ENCODE measurements at regions not wholly inside any gene's neighbourhood (a gene's known extent, or its start where the extent isn't known, plus 50 kb on each side); places are given as distances from the start of the nearest gene placed in this dataset.

- no peak overlapping the region for H3K4me3 ChIP-seq (ENCODE audit: low read length)
- H3K4me1 ChIP-seq (ENCODE audit: control insufficient read depth, insufficient read depth, low read length), result no peaks in the 10 kb centered on the region
- H3K9ac ChIP-seq (ENCODE audit: extremely low read depth, low read length, poor library complexity, severe bottlenecking), result no peak overlapping the region
- H3K27ac ChIP-seq (ENCODE audit: low read depth, low read length), result no peak overlapping the region
- no peaks in the 10 kb centered on the region for H3K27me3 ChIP-seq (ENCODE audit: control insufficient read depth, insufficient read depth, low read length, poor library complexity, severe bottlenecking)
- TF ChIP-seq CTCF (conservative IDR thresholded peaks at IDR 0.05), result no peak
- no peak for DNase-seq
- no peaks in the 10 kb centered on the region for H3K36me3 ChIP-seq (ENCODE audit: control insufficient read depth, insufficient read depth, low read length)
- H3K4me1 Mint-ChIP-seq, result no peaks in the 10 kb centered on the region
- no peak overlapping the region for H3K4me3 Mint-ChIP-seq
- H3K9me3 Mint-ChIP-seq, result no peaks in the 10 kb centered on the region
- no peak overlapping the region for H3K27ac Mint-ChIP-seq
- H3K9me3 ChIP-seq (ENCODE audit: control insufficient read depth, low read length), result no peaks in the 10 kb centered on the region
- 78 to 86% methylated on average over 4 to 5 of the region's 5 CpGs for WGBS, 2 experiments (ENCODE audit: insufficient coverage in 1 of 2, insufficient read length in 1 of 2)
- no peaks in the 10 kb centered on the region for H3K36me3 Mint-ChIP-seq (ENCODE audit: low read depth)
- no peaks in the 10 kb centered on the region for H3K27me3 Mint-ChIP-seq (ENCODE audit: insufficient read depth)
These were observed 556.0 kb upstream of the MEX3C start for GRCh38 chr18:51753365-51754057.

- no peaks in the 10 kb centered on the region for H3K36me3 Mint-ChIP-seq (ENCODE audit: low read depth)
- Histone ChIP-seq H3K27me3 (ENCODE audit: control insufficient read depth, insufficient read depth, low read length, poor library complexity, severe bottlenecking) (no peaks in the 10 kb centered on the region), H3K9me3 (ENCODE audit: control insufficient read depth, low read length) (no peaks in the 10 kb centered on the region), H3K4me3 (ENCODE audit: low read length) (no peak overlapping the region), H3K9ac (ENCODE audit: extremely low read depth, low read length, poor library complexity, severe bottlenecking) (no peak overlapping the region), H3K4me1 (ENCODE audit: control insufficient read depth, insufficient read depth, low read length) (no peaks in the 10 kb centered on the region), H3K27ac (ENCODE audit: low read depth, low read length) (no peak overlapping the region), H3K36me3 (ENCODE audit: control insufficient read depth, insufficient read depth, low read length) (no peaks in the 10 kb centered on the region)
- H3K4me1 Mint-ChIP-seq, result peaks cover 4% of the 10 kb centered on the region
- no peak overlapping the region for H3K4me3 Mint-ChIP-seq
- TF ChIP-seq CTCF (conservative IDR thresholded peaks at IDR 0.05), result no peak
- H3K27ac Mint-ChIP-seq, result no peak overlapping the region
- no peak for DNase-seq
- H3K9me3 Mint-ChIP-seq, result no peaks in the 10 kb centered on the region
- WGBS, 2 experiments (ENCODE audit: insufficient coverage in 1 of 2, insufficient read length in 1 of 2), result 82 to 97% methylated on average over 3 to 4 of the region's 4 CpGs
- no peaks in the 10 kb centered on the region for H3K27me3 Mint-ChIP-seq (ENCODE audit: insufficient read depth)
These were observed 557.1 kb upstream of the MEX3C start for GRCh38 chr18:51754566-51754965.

- Histone ChIP-seq H3K9me3 (ENCODE audit: control insufficient read depth, low read length) (no peaks in the 10 kb centered on the region), H3K4me1 (ENCODE audit: control insufficient read depth, insufficient read depth, low read length) (no peaks in the 10 kb centered on the region), H3K27ac (ENCODE audit: low read depth, low read length) (no peak overlapping the region), H3K27me3 (ENCODE audit: control insufficient read depth, insufficient read depth, low read length, poor library complexity, severe bottlenecking) (no peaks in the 10 kb centered on the region), H3K36me3 (ENCODE audit: control insufficient read depth, insufficient read depth, low read length) (no peaks in the 10 kb centered on the region), H3K9ac (ENCODE audit: extremely low read depth, low read length, poor library complexity, severe bottlenecking) (no peak overlapping the region), H3K4me3 (ENCODE audit: low read length) (no peak overlapping the region)
- no peak for DNase-seq
- Mint-ChIP-seq H3K27me3 (ENCODE audit: insufficient read depth) (no peaks in the 10 kb centered on the region), H3K27ac (no peak overlapping the region), H3K36me3 (ENCODE audit: low read depth) (no peaks in the 10 kb centered on the region), H3K4me1 (peaks cover 13% of the 10 kb centered on the region), H3K9me3 (no peaks in the 10 kb centered on the region), H3K4me3 (no peak overlapping the region)
- 91 to 95% methylated on average over 5 of the region's 5 CpGs for WGBS, 2 experiments (ENCODE audit: insufficient coverage in 1 of 2, insufficient read length in 1 of 2)
- no peak for TF ChIP-seq CTCF (conservative IDR thresholded peaks at IDR 0.05)
These were observed 559.9 kb upstream of the MEX3C start for GRCh38 chr18:51757255-51757924.
